SK-N-SH (cell line): ENCODE measurements at regions not wholly inside any gene's neighbourhood (a gene's known extent, or its start where the extent isn't known, plus 50 kb on each side); places are given as distances from the start of the nearest gene placed in this dataset.

ENCODE experiments used
- CTCF ChIA-PET: fragments of 300-600, 350-600 bp; formaldehyde crosslinking; extraction: SDS; loops from one replicate; lab custom pipeline; 2021; lab: Yijun Ruan, JAX
- POLR2A ChIA-PET: fragments of 350-600 bp; sonication (Branson Sonifier 250); formaldehyde crosslinking; extraction: SDS; loops from one replicate; lab custom pipeline; 2020; ENCODE audit warnings: antibody characterized with exemption, inconsistent platforms; lab: Yijun Ruan, JAX
- DNase-seq: peaks from one replicate; pipeline ENCODE4 v3.0.0; 2012
- H2AFZ ChIP-seq: fragments of 200-600 bp; sonication (generic); 2 replicates; pipeline ENCODE4 v1.8.1; 2016; ENCODE audit warnings: antibody characterized with exemption, mild to moderate bottlenecking, low read depth
- H3F3A ChIP-seq: fragments of 200-600 bp; sonication (generic); replicated peaks from 2 replicates; pipeline ENCODE3; 2016; ENCODE audit warnings: antibody characterized with exemption, mild to moderate bottlenecking; ENCODE audit not compliant: insufficient read depth
- H3K27ac ChIP-seq, 2 experiments: fragments of 200-500 bp in 1 of 2; fragments of 200-600 bp in 1 of 2; sonication (Bioruptor generic) in 1 of 2; sonication (generic), shearing (Covaris generic) in 1 of 2; 2 replicates each; pipeline versions ENCODE4 v1.5.1 to v1.6.1; 2014 to 2016; ENCODE audit warnings: low read depth in 2 of 2, inconsistent platforms in 1 of 2, low read length in 1 of 2, mild to moderate bottlenecking in 1 of 2, mixed read lengths in 1 of 2
- H3K27me3 ChIP-seq: fragments of 200-600 bp; sonication (generic), shearing (Covaris generic); 2 replicates; pipeline ENCODE4 v1.6.1; 2016; ENCODE audit warnings: mixed run types; ENCODE audit not compliant: insufficient read depth
- H3K36me3 ChIP-seq, 2 experiments: fragments of 200-500 bp in 1 of 2; fragments of 200-600 bp in 1 of 2; sonication (Bioruptor generic) in 1 of 2; sonication (generic) in 1 of 2; replicated peaks in 1 of 2; 2 replicates each; pipeline versions ENCODE3 to v1.5.1; 2014 to 2016; ENCODE audit warnings: low read length in 1 of 2, mild to moderate bottlenecking in 1 of 2; ENCODE audit not compliant: insufficient read depth in 2 of 2, control insufficient read depth in 1 of 2
- H3K4me1 ChIP-seq, 2 experiments: fragments of 200-500 bp in 1 of 2; fragments of 200-600 bp in 1 of 2; sonication (Bioruptor generic) in 1 of 2; sonication (generic), shearing (Covaris generic) in 1 of 2; 2 replicates each; pipeline versions ENCODE4 v1.5.1 to v1.6.1; 2014 to 2016; ENCODE audit warnings: low read depth in 1 of 2, low read length in 1 of 2, mixed run types in 1 of 2; ENCODE audit not compliant: insufficient read depth in 2 of 2, control insufficient read depth in 1 of 2
- H3K4me2 ChIP-seq: fragments of 200-600 bp; sonication (generic), shearing (Covaris generic); 2 replicates; pipeline ENCODE4 v1.6.1; 2017; ENCODE audit warnings: mixed run types
- H3K4me3 ChIP-seq, 2 experiments: fragments of 200-500 bp in 1 of 2; fragments of 200-600 bp in 1 of 2; sonication (Bioruptor generic) in 1 of 2; sonication (generic), shearing (Covaris generic) in 1 of 2; 2 replicates each; pipeline versions ENCODE4 v1.5.1 to v1.8.1; 2014 to 2016; ENCODE audit warnings: low read depth in 2 of 2, inconsistent platforms in 1 of 2, low read length in 1 of 2, mild to moderate bottlenecking in 1 of 2, mixed read lengths in 1 of 2, moderate library complexity in 1 of 2
- H3K79me2 ChIP-seq: fragments of 200-600 bp; sonication (generic); 2 replicates; pipeline ENCODE4 v1.8.1; 2017; ENCODE audit warnings: mild to moderate bottlenecking; ENCODE audit not compliant: insufficient read depth
- H3K9ac ChIP-seq: fragments of 200-600 bp; sonication (generic); 2 replicates; pipeline ENCODE4 v1.6.1; 2017; ENCODE audit warnings: mixed run types
- H3K9me2 ChIP-seq: fragments of 200-600 bp; sonication (generic); 2 replicates; pipeline ENCODE4 v1.6.1; 2017; ENCODE audit warnings: mixed run types
- H3K9me3 ChIP-seq: fragments of 200-600 bp; sonication (generic); 2 replicates; pipeline ENCODE4 v1.6.1; 2017; ENCODE audit warnings: mixed run types, mild to moderate bottlenecking, moderate library complexity
- H4K20me1 ChIP-seq: fragments of 200-600 bp; sonication (generic); 2 replicates; pipeline ENCODE4 v1.6.1; 2017; ENCODE audit warnings: mild to moderate bottlenecking, mixed run types; ENCODE audit not compliant: insufficient read depth
- FOSL2 ChIP-seq: IDR thresholded peaks from 2 replicates; pipeline ENCODE4 v1.4.0; 2012; ENCODE audit warnings: low read depth, mild to moderate bottlenecking, moderate library complexity, borderline replicate concordance
- GATA2 ChIP-seq: sonication (generic); formaldehyde crosslinking; IDR thresholded peaks from 2 replicates; pipeline ENCODE4 v1.5.0; 2020; ENCODE audit warnings: mild to moderate bottlenecking, missing genetic modification reagents
- JUND ChIP-seq: IDR thresholded peaks from 2 replicates; pipeline ENCODE4 v1.4.0; 2012
- MEF2A ChIP-seq: IDR thresholded peaks from 2 replicates; pipeline ENCODE4 v1.4.0; 2012; ENCODE audit warnings: low read depth, borderline replicate concordance
- MXI1 ChIP-seq: IDR thresholded peaks from 2 replicates; pipeline ENCODE4 v1.6.1; 2012; ENCODE audit warnings: mild to moderate bottlenecking, low read depth, low read length, improper control_type of control experiment
- NRF1 ChIP-seq: IDR thresholded peaks from 2 replicates; pipeline ENCODE4 v1.6.1; 2012; ENCODE audit warnings: low read depth, mild to moderate bottlenecking, low read length
- POLR2AphosphoS5 ChIP-seq: IDR thresholded peaks from 2 replicates; pipeline ENCODE4 v1.6.1; 2012; ENCODE audit warnings: low read depth, low read length
- RAD21 ChIP-seq: IDR thresholded peaks from 2 replicates; pipeline ENCODE4 v1.6.1; 2012; ENCODE audit warnings: mild to moderate bottlenecking, low read length
- RCOR1 ChIP-seq: fragments of 150-350 bp; IDR thresholded peaks from 2 replicates; pipeline ENCODE4 v1.6.1; 2017; ENCODE audit warnings: antibody characterized with exemption, low read length
- RXRA ChIP-seq: IDR thresholded peaks from 2 replicates; pipeline ENCODE4 v1.4.0; 2012; ENCODE audit warnings: low read depth, mild to moderate bottlenecking, borderline replicate concordance
- TAF1 ChIP-seq: IDR thresholded peaks from 2 replicates; pipeline ENCODE4 v1.6.1; 2012; ENCODE audit warnings: low read depth, mild to moderate bottlenecking, low read length, moderate library complexity, borderline replicate concordance
- TCF12 ChIP-seq: IDR thresholded peaks from 2 replicates; pipeline ENCODE4 v1.4.0; 2012
- TEAD4 ChIP-seq: IDR thresholded peaks from 2 replicates; pipeline ENCODE4 v1.4.0; 2012; ENCODE audit warnings: mild to moderate bottlenecking, borderline replicate concordance; ENCODE audit not compliant: insufficient read depth
- WGBS: methylation state at CpG from one replicate; pipeline ENCODE4 v1.1.6; 2017; ENCODE audit warnings: low lambda C conversion rate; 5-methylcytosine and 5-hydroxymethylcytosine counted together
- TF ChIP-seq, protein P1 (sequence below): IDR thresholded peaks from 2 replicates; pipeline ENCODE4 v1.4.0; 2012; ENCODE audit warnings: low read depth
- TF ChIP-seq, protein P2 (sequence below): IDR thresholded peaks from 2 replicates; pipeline ENCODE4 v1.4.0; 2012; ENCODE audit warnings: low read depth, borderline replicate concordance
- TF ChIP-seq, protein P3 (sequence below): IDR thresholded peaks from 2 replicates; pipeline ENCODE4 v1.6.1; 2012; ENCODE audit warnings: mild to moderate bottlenecking, low read depth, low read length, moderate library complexity
- TF ChIP-seq, protein P4 (sequence below): fragments of 150-350 bp; IDR thresholded peaks from 2 replicates; pipeline ENCODE4 v1.6.1; 2017; ENCODE audit warnings: antibody characterized with exemption, low read length, low read depth, borderline replicate concordance

DNA sequence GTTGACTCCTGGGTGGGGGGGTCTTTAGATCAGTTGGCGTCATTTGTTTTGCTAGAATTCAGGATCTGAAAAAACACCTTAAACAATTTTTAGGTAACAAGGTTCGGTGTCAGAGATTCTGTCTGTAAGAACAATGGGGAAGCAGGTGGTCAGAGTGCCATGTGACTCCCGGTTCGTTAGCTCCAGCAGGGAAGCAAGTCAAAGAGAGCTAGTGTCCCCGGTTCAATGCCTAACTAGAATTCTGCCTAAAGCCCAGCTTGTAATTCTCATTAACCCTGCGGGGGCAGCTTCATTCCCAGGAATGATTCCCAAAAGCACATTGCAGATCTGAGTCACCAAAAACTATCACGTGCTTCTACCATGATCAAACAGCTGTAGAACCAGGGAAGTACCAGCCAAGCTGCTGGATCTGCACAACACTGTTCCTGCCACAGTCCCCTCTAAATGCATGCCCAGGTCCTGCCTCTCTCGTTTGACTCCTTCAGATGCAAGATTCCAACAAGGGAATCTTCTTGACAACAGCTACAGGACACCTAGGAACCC lies 664.3 kb upstream of the CELF2 start:
- TF ChIP-seq, protein P1, sequence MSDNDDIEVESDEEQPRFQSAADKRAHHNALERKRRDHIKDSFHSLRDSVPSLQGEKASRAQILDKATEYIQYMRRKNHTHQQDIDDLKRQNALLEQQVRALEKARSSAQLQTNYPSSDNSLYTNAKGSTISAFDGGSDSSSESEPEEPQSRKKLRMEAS: no peak
- TF ChIP-seq MEF2A (no peak), MXI1 (no peak), JUND (no peak), TCF12 (no peak), TEAD4 (no peak), FOSL2 (no peak), RXRA (no peak), NRF1 (no peak), RAD21 (no peak), POLR2AphosphoS5 (no peak), TAF1 (no peak), GATA2 (CRISPR knock-in tag) (no peak), RCOR1 (no peak)
- TF ChIP-seq, protein P2, sequence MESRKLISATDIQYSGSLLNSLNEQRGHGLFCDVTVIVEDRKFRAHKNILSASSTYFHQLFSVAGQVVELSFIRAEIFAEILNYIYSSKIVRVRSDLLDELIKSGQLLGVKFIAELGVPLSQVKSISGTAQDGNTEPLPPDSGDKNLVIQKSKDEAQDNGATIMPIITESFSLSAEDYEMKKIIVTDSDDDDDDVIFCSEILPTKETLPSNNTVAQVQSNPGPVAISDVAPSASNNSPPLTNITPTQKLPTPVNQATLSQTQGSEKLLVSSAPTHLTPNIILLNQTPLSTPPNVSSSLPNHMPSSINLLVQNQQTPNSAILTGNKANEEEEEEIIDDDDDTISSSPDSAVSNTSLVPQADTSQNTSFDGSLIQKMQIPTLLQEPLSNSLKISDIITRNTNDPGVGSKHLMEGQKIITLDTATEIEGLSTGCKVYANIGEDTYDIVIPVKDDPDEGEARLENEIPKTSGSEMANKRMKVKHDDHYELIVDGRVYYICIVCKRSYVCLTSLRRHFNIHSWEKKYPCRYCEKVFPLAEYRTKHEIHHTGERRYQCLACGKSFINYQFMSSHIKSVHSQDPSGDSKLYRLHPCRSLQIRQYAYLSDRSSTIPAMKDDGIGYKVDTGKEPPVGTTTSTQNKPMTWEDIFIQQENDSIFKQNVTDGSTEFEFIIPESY: no peak
- TF ChIP-seq, protein P3, sequence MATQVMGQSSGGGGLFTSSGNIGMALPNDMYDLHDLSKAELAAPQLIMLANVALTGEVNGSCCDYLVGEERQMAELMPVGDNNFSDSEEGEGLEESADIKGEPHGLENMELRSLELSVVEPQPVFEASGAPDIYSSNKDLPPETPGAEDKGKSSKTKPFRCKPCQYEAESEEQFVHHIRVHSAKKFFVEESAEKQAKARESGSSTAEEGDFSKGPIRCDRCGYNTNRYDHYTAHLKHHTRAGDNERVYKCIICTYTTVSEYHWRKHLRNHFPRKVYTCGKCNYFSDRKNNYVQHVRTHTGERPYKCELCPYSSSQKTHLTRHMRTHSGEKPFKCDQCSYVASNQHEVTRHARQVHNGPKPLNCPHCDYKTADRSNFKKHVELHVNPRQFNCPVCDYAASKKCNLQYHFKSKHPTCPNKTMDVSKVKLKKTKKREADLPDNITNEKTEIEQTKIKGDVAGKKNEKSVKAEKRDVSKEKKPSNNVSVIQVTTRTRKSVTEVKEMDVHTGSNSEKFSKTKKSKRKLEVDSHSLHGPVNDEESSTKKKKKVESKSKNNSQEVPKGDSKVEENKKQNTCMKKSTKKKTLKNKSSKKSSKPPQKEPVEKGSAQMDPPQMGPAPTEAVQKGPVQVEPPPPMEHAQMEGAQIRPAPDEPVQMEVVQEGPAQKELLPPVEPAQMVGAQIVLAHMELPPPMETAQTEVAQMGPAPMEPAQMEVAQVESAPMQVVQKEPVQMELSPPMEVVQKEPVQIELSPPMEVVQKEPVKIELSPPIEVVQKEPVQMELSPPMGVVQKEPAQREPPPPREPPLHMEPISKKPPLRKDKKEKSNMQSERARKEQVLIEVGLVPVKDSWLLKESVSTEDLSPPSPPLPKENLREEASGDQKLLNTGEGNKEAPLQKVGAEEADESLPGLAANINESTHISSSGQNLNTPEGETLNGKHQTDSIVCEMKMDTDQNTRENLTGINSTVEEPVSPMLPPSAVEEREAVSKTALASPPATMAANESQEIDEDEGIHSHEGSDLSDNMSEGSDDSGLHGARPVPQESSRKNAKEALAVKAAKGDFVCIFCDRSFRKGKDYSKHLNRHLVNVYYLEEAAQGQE: no peak
- TF ChIP-seq, protein P4, sequence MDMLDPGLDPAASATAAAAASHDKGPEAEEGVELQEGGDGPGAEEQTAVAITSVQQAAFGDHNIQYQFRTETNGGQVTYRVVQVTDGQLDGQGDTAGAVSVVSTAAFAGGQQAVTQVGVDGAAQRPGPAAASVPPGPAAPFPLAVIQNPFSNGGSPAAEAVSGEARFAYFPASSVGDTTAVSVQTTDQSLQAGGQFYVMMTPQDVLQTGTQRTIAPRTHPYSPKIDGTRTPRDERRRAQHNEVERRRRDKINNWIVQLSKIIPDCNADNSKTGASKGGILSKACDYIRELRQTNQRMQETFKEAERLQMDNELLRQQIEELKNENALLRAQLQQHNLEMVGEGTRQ: no peak
- TF ChIP-seq, all 33 proteins: peak for 0
- Histone ChIP-seq H4K20me1 (no peaks in the 10 kb centered on the region), H3K4me2 (no peak overlapping the region), H3K79me2 (no peaks in the 10 kb centered on the region), H3K27me3 (no peaks in the 10 kb centered on the region), H3K36me3 (no peaks in the 10 kb centered on the region), H3K27ac (no peak overlapping the region), H3K4me3 (no peak overlapping the region), H3F3A (no peaks in the 10 kb centered on the region), H3K9me3 (no peaks in the 10 kb centered on the region), H2AFZ (no peak overlapping the region), H3K9ac (no peak overlapping the region), H3K9me2 (no peaks in the 10 kb centered on the region), H3K4me1 (no peaks in the 10 kb centered on the region)
- POLR2A ChIA-PET: no interaction called here
- 13% methylated on average over 8 of the region's 8 CpGs for WGBS
- CTCF ChIA-PET: no interaction called here
- no peak for DNase-seq
